H1 (cell line): ENCODE measurements at regions not wholly inside any gene's neighbourhood (a gene's known extent, or its start where the extent isn't known, plus 50 kb on each side); places are given as distances from the start of the nearest gene placed in this dataset.

Experiments
- CTCF ChIA-PET: fragments of 300-600 bp; sonication (Branson Sonifier 250); formaldehyde crosslinking; loops from one replicate; lab custom pipeline; 2021; ENCODE audit not compliant: partially characterized antibody; lab: Charles Lee
- POLR2A ChIA-PET: fragments of 300-600 bp; sonication (Branson Sonifier 250); formaldehyde crosslinking; loops from one replicate; lab custom pipeline; 2021; ENCODE audit warnings: inconsistent platforms; ENCODE audit not compliant: partially characterized antibody; lab: Charles Lee
- DNase-seq, 2 experiments: peaks; one replicate each; pipeline versions ENCODE4 v3.0.0 to v3.0.0-alpha.2; 2010 to 2022; ENCODE audit warnings: low spot score in 2 of 2, low read depth in 1 of 2, mixed read lengths in 1 of 2
- FAIRE-seq: peaks from 2 replicates; lab custom pipeline; 2011; peaks lifted over from hg19 to GRCh38; lab: Jason Lieb, UNC
- H2AFZ ChIP-seq: 2 replicates; pipeline ENCODE4 v1.8.1; 2012; ENCODE audit warnings: low read length, inconsistent platforms
- H2AK5ac ChIP-seq: 2 replicates; pipeline ENCODE4 v1.6.1; 2013; ENCODE audit warnings: low read depth, low read length
- H2BK120ac ChIP-seq: replicated peaks from 2 replicates; pipeline ENCODE3; 2013; ENCODE audit warnings: low read depth, low read length, inconsistent platforms
- H2BK12ac ChIP-seq: 2 replicates; pipeline ENCODE4 v1.6.1; 2013; ENCODE audit warnings: low read depth, low read length
- H2BK15ac ChIP-seq: 2 replicates; pipeline ENCODE4 v1.6.1; 2013; ENCODE audit warnings: low read length
- H2BK20ac ChIP-seq: 2 replicates; pipeline ENCODE4 v1.6.1; 2013; ENCODE audit warnings: low read length
- H2BK5ac ChIP-seq: 2 replicates; pipeline ENCODE4 v1.6.1; 2013; ENCODE audit warnings: low read depth, low read length
- H3K14ac ChIP-seq: 2 replicates; pipeline ENCODE4 v1.6.1; 2013; ENCODE audit warnings: inconsistent platforms; ENCODE audit not compliant: insufficient read length
- H3K18ac ChIP-seq: 2 replicates; pipeline ENCODE4 v1.6.1; 2013; ENCODE audit warnings: low read length; ENCODE audit errors: extremely low read depth
- H3K23ac ChIP-seq: 2 replicates; pipeline ENCODE4 v1.6.1; 2013; ENCODE audit warnings: inconsistent platforms; ENCODE audit not compliant: insufficient read length
- H3K23me2 ChIP-seq: 2 replicates; pipeline ENCODE4 v1.6.1; 2013; ENCODE audit warnings: low read depth, low read length
- H3K27ac ChIP-seq: 2 replicates; pipeline ENCODE4 v1.6.1; 2011; ENCODE audit warnings: low read depth, low read length, inconsistent platforms
- H3K27me3 ChIP-seq, 4 experiments: replicated peaks in 1 of 4; 1 replicate in 1 of 4; 2 replicates in 3 of 4; pipeline versions ENCODE4 v1.6.1 to v1.8.1; 2011 to 2013; ENCODE audit warnings: low read length in 3 of 4, mild to moderate bottlenecking in 3 of 4, inconsistent platforms in 2 of 4, mixed read lengths in 2 of 4, moderate library complexity in 1 of 4; ENCODE audit not compliant: control insufficient read depth in 3 of 4, insufficient read depth in 3 of 4; ENCODE audit errors: extremely low read depth in 1 of 4
- H3K36me3 ChIP-seq, 4 experiments: 2 replicates each; pipeline versions ENCODE4 v1.6.1 to v1.8.1; 2011 to 2013; ENCODE audit warnings: mild to moderate bottlenecking in 4 of 4, low read length in 3 of 4, moderate library complexity in 2 of 4, control low read depth in 1 of 4, inconsistent platforms in 1 of 4; ENCODE audit not compliant: insufficient read depth in 4 of 4, control insufficient read depth in 2 of 4
- H3K4ac ChIP-seq: replicated peaks from 2 replicates; pipeline ENCODE3; 2013; ENCODE audit warnings: low read length, low read depth, mixed read lengths, inconsistent platforms; ENCODE audit not compliant: insufficient read length
- H3K4me1 ChIP-seq, 4 experiments: replicated peaks in 1 of 4; 1 replicate in 1 of 4; 2 replicates in 3 of 4; pipeline versions ENCODE4 v1.6.1 to v1.8.1; 2011 to 2013; ENCODE audit warnings: low read length in 3 of 4, inconsistent platforms in 2 of 4, mixed read lengths in 1 of 4; ENCODE audit not compliant: insufficient read depth in 4 of 4, control insufficient read depth in 3 of 4
- H3K4me2 ChIP-seq, 2 experiments: 2 replicates each; pipeline versions ENCODE4 v1.6.1 to v1.8.1; 2011 to 2013; ENCODE audit warnings: low read depth in 2 of 2, low read length in 2 of 2, control low read depth in 1 of 2, inconsistent platforms in 1 of 2, mild to moderate bottlenecking in 1 of 2; ENCODE audit not compliant: insufficient read depth in 1 of 2
- H3K4me3 ChIP-seq, 4 experiments: fragments of 200-600, 300-600 bp in 1 of 4; sonication (generic), shearing (Covaris generic), sonication (Bioruptor Twin) in 1 of 4; 2 replicates each; pipeline versions ENCODE4 v1.5.1 to v1.8.1; 2011 to 2016; ENCODE audit warnings: low read length in 4 of 4, low read depth in 3 of 4, control low read depth in 2 of 4, inconsistent platforms in 2 of 4, mild to moderate bottlenecking in 2 of 4, mixed read lengths in 1 of 4, moderate library complexity in 1 of 4; ENCODE audit not compliant: insufficient read depth in 2 of 4; ENCODE audit errors: extremely low read depth in 1 of 4
- H3K56ac ChIP-seq: replicated peaks from 2 replicates; pipeline ENCODE3; 2013; ENCODE audit warnings: low read depth, mild to moderate bottlenecking, mixed read lengths, low read length, inconsistent platforms; ENCODE audit not compliant: insufficient read length
- H3K79me1 ChIP-seq: 2 replicates; pipeline ENCODE4 v1.6.1; 2013; ENCODE audit warnings: low read depth, low read length, control low read depth
- H3K79me2 ChIP-seq, 2 experiments: 2 replicates each; pipeline versions ENCODE4 v1.6.1 to v1.8.1; 2012 to 2013; ENCODE audit warnings: low read length in 2 of 2, mild to moderate bottlenecking in 2 of 2, inconsistent platforms in 1 of 2; ENCODE audit not compliant: insufficient read depth in 2 of 2, control insufficient read depth in 1 of 2
- H3K9ac ChIP-seq, 4 experiments: replicated peaks in 1 of 4; 1 replicate in 1 of 4; 2 replicates in 3 of 4; pipeline versions ENCODE4 v1.6.1 to v1.8.1; 2011 to 2013; ENCODE audit warnings: low read depth in 3 of 4, low read length in 3 of 4, control low read depth in 2 of 4, mild to moderate bottlenecking in 2 of 4, moderate library complexity in 2 of 4, inconsistent platforms in 1 of 4; ENCODE audit errors: extremely low read depth in 1 of 4
- H3K9me3 ChIP-seq, 2 experiments: 2 replicates each; pipeline versions ENCODE4 v1.6.1 to v1.8.1; 2012 to 2013; ENCODE audit warnings: mild to moderate bottlenecking in 2 of 2, moderate library complexity in 2 of 2, control low read depth in 1 of 2, inconsistent platforms in 1 of 2, low read depth in 1 of 2, low read length in 1 of 2, mixed read lengths in 1 of 2; ENCODE audit not compliant: insufficient read depth in 2 of 2
- H4K20me1 ChIP-seq, 2 experiments: replicated peaks in 1 of 2; 2 replicates each; pipeline versions ENCODE3 to v1.8.1; 2011 to 2013; ENCODE audit warnings: inconsistent platforms in 2 of 2, low read length in 2 of 2, mild to moderate bottlenecking in 1 of 2; ENCODE audit not compliant: insufficient read depth in 2 of 2, control insufficient read depth in 1 of 2
- H4K5ac ChIP-seq: 2 replicates; pipeline ENCODE4 v1.6.1; 2013; ENCODE audit warnings: low read length, low read depth, mixed read lengths, inconsistent platforms; ENCODE audit not compliant: insufficient read length
- H4K8ac ChIP-seq: 2 replicates; pipeline ENCODE4 v1.8.0; 2013; ENCODE audit warnings: mild to moderate bottlenecking, moderate library complexity, low read length, inconsistent platforms; ENCODE audit not compliant: insufficient read depth; ENCODE audit errors: extremely low read depth
- H4K91ac ChIP-seq: replicated peaks from 2 replicates; pipeline ENCODE3; 2013; ENCODE audit warnings: low read length, mixed read lengths, inconsistent platforms; ENCODE audit not compliant: insufficient read length
- HDAC2 ChIP-seq, 2 experiments: fragments of 300-600 bp in 1 of 2; sonication (generic) in 1 of 2; IDR thresholded peaks; 2 replicates each; pipeline ENCODE4 v1.6.1; 2011 to 2012; ENCODE audit warnings: low read depth in 2 of 2, low read length in 2 of 2, mild to moderate bottlenecking in 2 of 2, moderate library complexity in 2 of 2, borderline replicate concordance in 1 of 2, inconsistent platforms in 1 of 2
- JUND ChIP-seq: IDR thresholded peaks from 2 replicates; pipeline ENCODE4 v1.6.1; 2011; ENCODE audit warnings: mild to moderate bottlenecking, improper control_type of control experiment, low read length
- TF ChIP-seq, protein P1 (sequence below): IDR thresholded peaks from 2 replicates; pipeline ENCODE4 v1.6.1; 2012; ENCODE audit warnings: inconsistent platforms

DNA sequence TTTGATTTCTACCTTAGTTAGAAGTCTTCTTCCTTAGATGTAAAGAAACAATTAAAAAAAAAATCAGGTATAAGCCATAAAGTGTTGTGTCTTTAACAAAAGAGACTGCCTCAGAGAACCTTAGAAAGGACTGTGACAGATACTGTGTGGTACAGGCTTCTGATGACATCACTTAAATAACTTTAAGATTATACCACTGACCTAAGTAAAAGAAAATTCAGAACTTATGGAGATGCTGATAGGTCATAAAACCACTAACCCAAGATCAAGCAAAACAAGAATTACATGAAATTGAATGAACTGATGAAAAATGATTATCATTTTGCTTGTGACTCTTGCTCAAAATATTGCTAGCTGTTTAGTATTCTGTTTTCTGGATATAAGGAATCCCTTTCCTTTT, 220.8 kb downstream of the NRIP1 start:
- H3K4me3 ChIP-seq, result no peak overlapping the region
- no peaks in the 10 kb centered on the region for H4K20me1 ChIP-seq
- H4K8ac ChIP-seq, result no peak overlapping the region
- no peak overlapping the region for H2BK20ac ChIP-seq
- H3K4me2 ChIP-seq, result no peak overlapping the region
- H3K23ac ChIP-seq, result no peak overlapping the region
- no peaks in the 10 kb centered on the region for H3K27me3 ChIP-seq
- ChIA-PET POLR2A (no interaction called here), CTCF (no interaction called here)
- H3K18ac ChIP-seq, result no peak overlapping the region
- FAIRE-seq (no peak), DNase-seq (no peak)
- peaks cover 0 to 2% (median 0%) of the 10 kb centered on the region in 4 experiments; a peak in 2 of 7 replicates for H3K4me1 ChIP-seq
- H2AK5ac ChIP-seq, result no peak overlapping the region
- H3K27ac ChIP-seq, result no peak overlapping the region
- H3K79me2 ChIP-seq, result no peaks in the 10 kb centered on the region
- TF ChIP-seq, protein P1, sequence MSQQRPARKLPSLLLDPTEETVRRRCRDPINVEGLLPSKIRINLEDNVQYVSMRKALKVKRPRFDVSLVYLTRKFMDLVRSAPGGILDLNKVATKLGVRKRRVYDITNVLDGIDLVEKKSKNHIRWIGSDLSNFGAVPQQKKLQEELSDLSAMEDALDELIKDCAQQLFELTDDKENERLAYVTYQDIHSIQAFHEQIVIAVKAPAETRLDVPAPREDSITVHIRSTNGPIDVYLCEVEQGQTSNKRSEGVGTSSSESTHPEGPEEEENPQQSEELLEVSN, result no peak
- no peak for TF ChIP-seq JUND
- no peak for TF ChIP-seq HDAC2 (IDR thresholded peaks at IDR 0.05; ENCODE audit: borderline replicate concordance in 1 of 2, low read depth in 2 of 2, low read length in 2 of 2)
- no peak overlapping the region for H2BK5ac ChIP-seq
- H2BK120ac ChIP-seq, result no peak overlapping the region
- H3K23me2 ChIP-seq, result no peaks in the 10 kb centered on the region
- no peak overlapping the region for H4K5ac ChIP-seq
- H3K36me3 ChIP-seq, result peaks cover 0 to 7% (median 2%) of the 10 kb centered on the region in 4 experiments; a peak in 1 of 8 replicates
- H3K4ac ChIP-seq, result no peak overlapping the region
- no peak overlapping the region for H3K9ac ChIP-seq
- peaks cover 20 to 27% of the 10 kb centered on the region in 2 experiments for H3K9me3 ChIP-seq
- H2BK12ac ChIP-seq, result no peak overlapping the region
- no peaks in the 10 kb centered on the region for H3K79me1 ChIP-seq
- no peak overlapping the region for H4K91ac ChIP-seq
- H3K14ac ChIP-seq, result no peak overlapping the region
- no peak overlapping the region for H2AFZ ChIP-seq
- no peak overlapping the region for H3K56ac ChIP-seq
- no peak overlapping the region for H2BK15ac ChIP-seq
